ENCODE measurements at regions not wholly inside any gene's neighbourhood (a gene's known extent, or its start where the extent isn't known, plus 50 kb on each side); places are given as distances from the start of the nearest gene placed in this dataset.
"Not testable (repeated sequence)": the region's sequence is repeated elsewhere in the genome, so short reads cannot be mapped to it uniquely, and the experiment has no call there.

GRCh38 chr13:27348461-27348860 is 76.0 kb upstream of the GTF3A start:
- H3K4me3 ChIP-seq: no peak overlapping the region
- no peak overlapping the region for H3K27ac ChIP-seq
- WGBS, 3 donors: 53 to 68% (median 57%) methylated on average over 6 of the region's 6 CpGs
- H3K27me3 ChIP-seq: no peaks in the 10 kb centered on the region
- no peaks in the 10 kb centered on the region for H3K9me3 ChIP-seq
- intact Hi-C loops (cut with DNase I): no loop called here
- no peak for TF ChIP-seq POLR2A (IDR thresholded peaks at IDR 0.05)
- no peak for DNase-seq
- no peaks in the 10 kb centered on the region for H3K4me1 ChIP-seq (ENCODE audit: insufficient read depth)
- H3K36me3 ChIP-seq: no peaks in the 10 kb centered on the region

GRCh38 chr13:27349458-27349857 is 75.0 kb upstream of the GTF3A start:
- Histone ChIP-seq H3K27ac (no peak overlapping the region), H3K9me3 (no peaks in the 10 kb centered on the region), H3K36me3 (no peaks in the 10 kb centered on the region), H3K4me3 (no peak overlapping the region), H3K27me3 (no peaks in the 10 kb centered on the region), H3K4me1 (ENCODE audit: insufficient read depth) (no peaks in the 10 kb centered on the region)
- intact Hi-C loops (cut with DNase I): no loop called here
- WGBS, 3 donors: 13 to 24% (median 13%) methylated on average over 3 of the region's 3 CpGs
- no peak for DNase-seq
- no peak for TF ChIP-seq EP300 (IDR thresholded peaks at IDR 0.05)

- DNase-seq; intact Hi-C loops (cut with DNase I); H3K27ac ChIP-seq; H3K4me1 ChIP-seq (ENCODE audit: insufficient read depth); H3K9me3 ChIP-seq; H3K4me3 ChIP-seq; H3K27me3 ChIP-seq; H3K36me3 ChIP-seq: not testable (repeated sequence)
- 89 to 90% (median 90%) methylated on average over 6 of the region's 6 CpGs for WGBS, 3 donors
Measured at GRCh38 chr13:27350825-27351224, 73.6 kb upstream of the GTF3A start.

- DNase-seq: no peak
- no peak for TF ChIP-seq EP300 (IDR thresholded peaks at IDR 0.05)
- no peak for TF ChIP-seq CTCF (IDR thresholded peaks at IDR 0.05)
- no peak for TF ChIP-seq POLR2A (IDR thresholded peaks at IDR 0.05)
- intact Hi-C loops (cut with DNase I): no loop called here
- Histone ChIP-seq H3K4me1 (ENCODE audit: insufficient read depth) (no peaks in the 10 kb centered on the region), H3K9me3 (no peaks in the 10 kb centered on the region), H3K4me3 (no peak overlapping the region), H3K27ac (no peak overlapping the region), H3K36me3 (no peaks in the 10 kb centered on the region), H3K27me3 (no peaks in the 10 kb centered on the region)
- 74 to 80% (median 77%) methylated on average over 11 of the region's 11 CpGs for WGBS, 3 donors
Measured at GRCh38 chr13:27352698-27353097, 71.7 kb upstream of the GTF3A start.

- Histone ChIP-seq H3K9me3 (no peaks in the 10 kb centered on the region), H3K4me3 (no peak overlapping the region), H3K4me1 (ENCODE audit: insufficient read depth) (no peaks in the 10 kb centered on the region), H3K27me3 (no peaks in the 10 kb centered on the region), H3K27ac (no peak overlapping the region), H3K36me3 (no peaks in the 10 kb centered on the region)
- TF ChIP-seq POLR2A (IDR thresholded peaks at IDR 0.05): no peak
- TF ChIP-seq EP300 (IDR thresholded peaks at IDR 0.05): no peak
- no peak for TF ChIP-seq CTCF (IDR thresholded peaks at IDR 0.05)
- intact Hi-C loops (cut with DNase I): no loop called here
- WGBS, 3 donors: 59 to 68% (median 60%) methylated on average over 9 of the region's 9 CpGs
- DNase-seq: no peak
Measured at GRCh38 chr13:27353166-27353583, 71.2 kb upstream of the GTF3A start.

GRCh38 chr13:27353708-27354107 is 70.7 kb upstream of the GTF3A start:
- no peak for DNase-seq
- intact Hi-C loops (cut with DNase I): no loop called here
- no peak overlapping the region for H3K27ac ChIP-seq

More at GRCh38 chr13:27353708-27354107, 70.7 kb upstream of the GTF3A start:
- WGBS, 3 donors: 77 to 85% (median 78%) methylated on average over 3 of the region's 3 CpGs
- Histone ChIP-seq H3K36me3 (no peaks in the 10 kb centered on the region), H3K27me3 (no peaks in the 10 kb centered on the region), H3K9me3 (no peaks in the 10 kb centered on the region), H3K4me1 (ENCODE audit: insufficient read depth) (no peaks in the 10 kb centered on the region), H3K4me3 (no peak overlapping the region)
- no peak for TF ChIP-seq POLR2A (IDR thresholded peaks at IDR 0.05)
- TF ChIP-seq EP300 (IDR thresholded peaks at IDR 0.05): no peak
- no peak for TF ChIP-seq CTCF (IDR thresholded peaks at IDR 0.05)
